ENCODE measurements at regions not wholly inside any gene's neighbourhood (a gene's known extent, or its start where the extent isn't known, plus 50 kb on each side); places are given as distances from the start of the nearest gene placed in this dataset.

GRCh38 chr3:59559721-59560435 lies 510.1 kb upstream of the CFAP20DC start:
- Mint-ChIP-seq H3K9me3 (ENCODE audit: low read depth, unreplicated experiment) (peaks cover 2% of the 10 kb centered on the region), H3K27ac (ENCODE audit: unreplicated experiment) (no peak overlapping the region), H3K27me3 (ENCODE audit: unreplicated experiment) (no peaks in the 10 kb centered on the region), H3K36me3 (ENCODE audit: insufficient read depth, unreplicated experiment) (no peaks in the 10 kb centered on the region), H3K4me3 (ENCODE audit: low read depth, unreplicated experiment) (no peak overlapping the region), H3K4me1 (ENCODE audit: low read depth, unreplicated experiment) (no peaks in the 10 kb centered on the region)
- DNase-seq: no peak
- TF ChIP-seq CTCF (IDR thresholded peaks at IDR 0.05; ENCODE audit: unreplicated experiment): no peak
- BruUV-seq (replicated peaks): no TSS peak
- CTCF ChIA-PET: no interaction called here
- intact Hi-C loops (cut with micrococcal nuclease; ENCODE audit: unreplicated experiment): no loop called here

GRCh38 chr3:59558906-59559720 lies 509.3 kb upstream of the CFAP20DC start:
- TF ChIP-seq CTCF (IDR thresholded peaks at IDR 0.05; ENCODE audit: unreplicated experiment): no peak
- Mint-ChIP-seq H3K9me3 (ENCODE audit: low read depth, unreplicated experiment) (peaks cover 2% of the 10 kb centered on the region), H3K4me3 (ENCODE audit: low read depth, unreplicated experiment) (no peak overlapping the region), H3K27ac (ENCODE audit: unreplicated experiment) (no peak overlapping the region), H3K27me3 (ENCODE audit: unreplicated experiment) (no peaks in the 10 kb centered on the region), H3K36me3 (ENCODE audit: insufficient read depth, unreplicated experiment) (no peaks in the 10 kb centered on the region), H3K4me1 (ENCODE audit: low read depth, unreplicated experiment) (no peaks in the 10 kb centered on the region)
- CTCF ChIA-PET: no interaction called here
- intact Hi-C loops (cut with micrococcal nuclease; ENCODE audit: unreplicated experiment): no loop called here
- no peak for DNase-seq
- BruUV-seq (replicated peaks): no TSS peak

- no peaks in the 10 kb centered on the region for H3K27me3 Mint-ChIP-seq (ENCODE audit: unreplicated experiment)
- intact Hi-C loops (cut with micrococcal nuclease; ENCODE audit: unreplicated experiment): no loop called here
- DNase-seq: no peak
- no peak overlapping the region for H3K27ac Mint-ChIP-seq (ENCODE audit: unreplicated experiment)
- no peak overlapping the region for H3K4me3 Mint-ChIP-seq (ENCODE audit: low read depth, unreplicated experiment)
- H3K36me3 Mint-ChIP-seq (ENCODE audit: insufficient read depth, unreplicated experiment): no peaks in the 10 kb centered on the region
- peaks cover 2% of the 10 kb centered on the region for H3K9me3 Mint-ChIP-seq (ENCODE audit: low read depth, unreplicated experiment)
- no peak for TF ChIP-seq CTCF (IDR thresholded peaks at IDR 0.05; ENCODE audit: unreplicated experiment)
- CTCF ChIA-PET: no interaction called here
- no TSS peak for BruUV-seq (replicated peaks)
- no peaks in the 10 kb centered on the region for H3K4me1 Mint-ChIP-seq (ENCODE audit: low read depth, unreplicated experiment)
Measured at GRCh38 chr3:59555593-59556315, 505.9 kb upstream of the CFAP20DC start.

GRCh38 chr3:59553076-59553475 lies 503.3 kb upstream of the CFAP20DC start:
- H3K27ac Mint-ChIP-seq (ENCODE audit: unreplicated experiment): no peak overlapping the region
- intact Hi-C loops (cut with micrococcal nuclease; ENCODE audit: unreplicated experiment): no loop called here
- H3K4me1 Mint-ChIP-seq (ENCODE audit: low read depth, unreplicated experiment): no peaks in the 10 kb centered on the region
- no peak for DNase-seq
- H3K4me3 Mint-ChIP-seq (ENCODE audit: low read depth, unreplicated experiment): no peak overlapping the region
- no peaks in the 10 kb centered on the region for H3K27me3 Mint-ChIP-seq (ENCODE audit: unreplicated experiment)
- no peak for TF ChIP-seq CTCF (IDR thresholded peaks at IDR 0.05; ENCODE audit: unreplicated experiment)
- no TSS peak for BruUV-seq (replicated peaks)
- peaks cover 2% of the 10 kb centered on the region for H3K9me3 Mint-ChIP-seq (ENCODE audit: low read depth, unreplicated experiment)
- CTCF ChIA-PET: no interaction called here
- H3K36me3 Mint-ChIP-seq (ENCODE audit: insufficient read depth, unreplicated experiment): no peaks in the 10 kb centered on the region

Data from Calu3 (cell line).